ENCODE measurements at regions not wholly inside any gene's neighbourhood (a gene's known extent, or its start where the extent isn't known, plus 50 kb on each side); places are given as distances from the start of the nearest gene placed in this dataset.

DNA sequence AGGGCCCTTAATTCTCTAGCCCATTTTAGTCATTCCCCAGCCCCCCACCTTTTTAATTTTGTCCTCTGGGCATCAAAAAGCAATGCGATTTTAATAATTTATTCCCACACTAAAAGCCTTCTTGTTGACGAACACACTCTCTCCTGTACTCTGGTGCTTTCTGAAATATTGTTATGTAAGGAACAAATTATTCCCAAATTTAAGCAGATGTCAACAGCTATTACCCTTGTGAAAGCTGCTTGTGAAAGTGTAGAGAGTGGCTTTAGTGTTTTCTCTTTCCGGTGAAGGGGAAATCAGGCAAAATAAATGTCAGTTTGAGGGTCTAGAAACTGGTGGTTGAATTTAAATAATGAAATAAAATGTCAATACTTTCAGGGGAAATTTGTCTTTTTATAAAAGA lies 221.2 kb upstream of the CNKSR2 start:
- no TSS peak for BruUV-seq (replicated peaks)

GRCh38 chrX:21153503-21153902 lies 220.7 kb upstream of the CNKSR2 start:
- no peak overlapping the region for H2AFZ ChIP-seq (ENCODE audit: low read length)
- ChIA-PET POLR2A (no interaction called here), CTCF (ENCODE audit: unreplicated experiment) (no interaction called here)
- no peaks in the 10 kb centered on the region for H3K9me2 ChIP-seq (ENCODE audit: insufficient read depth, low read length)
- H3K4me2 ChIP-seq (ENCODE audit: low read length) = no peak overlapping the region
- no peaks in the 10 kb centered on the region for H3K9me3 ChIP-seq (ENCODE audit: low read length)
- DNase-seq (ENCODE audit: low spot score) = no peak
- no peaks in the 10 kb centered on the region for H3K36me3 ChIP-seq (ENCODE audit: insufficient read depth, low read length)
- H3K4me3 ChIP-seq (ENCODE audit: low read depth, low read length, poor library complexity, severe bottlenecking) = no peak overlapping the region
- intact Hi-C loops (cut with micrococcal nuclease; ENCODE audit: unreplicated experiment) = no loop called here
- H3K4me1 ChIP-seq (ENCODE audit: insufficient read depth, low read length, poor library complexity, severe bottlenecking) = no peaks in the 10 kb centered on the region
- no TSS peak for BruUV-seq (replicated peaks)
- no peaks in the 10 kb centered on the region for H4K20me1 ChIP-seq (ENCODE audit: insufficient read depth, low read length)
- no peaks in the 10 kb centered on the region for H3K79me2 ChIP-seq (ENCODE audit: insufficient read depth, low read depth, low read length)
- TF ChIP-seq CTCF (conservative IDR thresholded peaks at IDR 0.05; ENCODE audit: low read length) (no peak), EZH2phosphoT487 (IDR thresholded peaks at IDR 0.05; ENCODE audit: borderline replicate concordance, low read depth, low read length) (no peak)
- no peak overlapping the region for H3K27ac ChIP-seq (ENCODE audit: low read depth, low read length, poor library complexity, severe bottlenecking)

More for the DNA sequence above, 221.2 kb upstream of the CNKSR2 start:
- H4K20me1 ChIP-seq (ENCODE audit: insufficient read depth, low read length) = no peaks in the 10 kb centered on the region
- ChIA-PET POLR2A (no interaction called here), CTCF (ENCODE audit: unreplicated experiment) (no interaction called here)
- H3K4me1 ChIP-seq (ENCODE audit: insufficient read depth, low read length, poor library complexity, severe bottlenecking) = no peaks in the 10 kb centered on the region
- H3K9me2 ChIP-seq (ENCODE audit: insufficient read depth, low read length) = no peaks in the 10 kb centered on the region
- no peak overlapping the region for H3K27ac ChIP-seq (ENCODE audit: low read depth, low read length, poor library complexity, severe bottlenecking)
- no peak overlapping the region for H3K4me2 ChIP-seq (ENCODE audit: low read length)
- no peak for TF ChIP-seq CTCF (conservative IDR thresholded peaks at IDR 0.05; ENCODE audit: low read length)
- no peak for TF ChIP-seq EZH2phosphoT487 (IDR thresholded peaks at IDR 0.05; ENCODE audit: borderline replicate concordance, low read depth, low read length)
- no peaks in the 10 kb centered on the region for H3K36me3 ChIP-seq (ENCODE audit: insufficient read depth, low read length)
- H3K4me3 ChIP-seq (ENCODE audit: low read depth, low read length, poor library complexity, severe bottlenecking) = no peak overlapping the region
- no peak overlapping the region for H2AFZ ChIP-seq (ENCODE audit: low read length)
- DNase-seq (ENCODE audit: low spot score) = no peak
- intact Hi-C loops (cut with micrococcal nuclease; ENCODE audit: unreplicated experiment) = no loop called here
- no peaks in the 10 kb centered on the region for H3K79me2 ChIP-seq (ENCODE audit: insufficient read depth, low read depth, low read length)
- H3K9me3 ChIP-seq (ENCODE audit: low read length) = no peaks in the 10 kb centered on the region

GRCh38 chrX:21155916-21156315 lies 218.3 kb upstream of the CNKSR2 start:
- intact Hi-C loops (cut with micrococcal nuclease; ENCODE audit: unreplicated experiment) = no loop called here
- H3K27ac ChIP-seq (ENCODE audit: low read depth, low read length, poor library complexity, severe bottlenecking) = no peak overlapping the region
- H3K9me3 ChIP-seq (ENCODE audit: low read length) = no peaks in the 10 kb centered on the region
- TF ChIP-seq EZH2phosphoT487 (IDR thresholded peaks at IDR 0.05; ENCODE audit: borderline replicate concordance, low read depth, low read length) (no peak), CTCF (conservative IDR thresholded peaks at IDR 0.05; ENCODE audit: low read length) (no peak)
- ChIA-PET CTCF (ENCODE audit: unreplicated experiment) (no interaction called here), POLR2A (no interaction called here)
- H3K79me2 ChIP-seq (ENCODE audit: insufficient read depth, low read depth, low read length) = no peaks in the 10 kb centered on the region
- no peak overlapping the region for H3K4me2 ChIP-seq (ENCODE audit: low read length)
- no peak overlapping the region for H2AFZ ChIP-seq (ENCODE audit: low read length)
- BruUV-seq (replicated peaks) = no TSS peak
- no peaks in the 10 kb centered on the region for H3K9me2 ChIP-seq (ENCODE audit: insufficient read depth, low read length)
- H4K20me1 ChIP-seq (ENCODE audit: insufficient read depth, low read length) = no peaks in the 10 kb centered on the region
- no peaks in the 10 kb centered on the region for H3K36me3 ChIP-seq (ENCODE audit: insufficient read depth, low read length)
- no peak overlapping the region for H3K4me3 ChIP-seq (ENCODE audit: low read depth, low read length, poor library complexity, severe bottlenecking)
- no peaks in the 10 kb centered on the region for H3K4me1 ChIP-seq (ENCODE audit: insufficient read depth, low read length, poor library complexity, severe bottlenecking)
- no peak for DNase-seq (ENCODE audit: low spot score)

All from OCI-LY7 (cell line).